Transverse colon (tissue), 4 donors: ENCODE measurements at regions not wholly inside any gene's neighbourhood (a gene's known extent, or its start where the extent isn't known, plus 50 kb on each side); places are given as distances from the start of the nearest gene placed in this dataset.

ENCODE experiments used
- DNase-seq: peaks from one replicate; pipeline ENCODE4 v3.0.0-alpha.2; 2019
- H3K27ac ChIP-seq, 4 donors: fragments of 200-600 bp; sonication (generic); 2 replicates each; pipeline ENCODE4 v1.5.1; 2016 to 2018; ENCODE audit warnings: inconsistent platforms in 4 of 4
- H3K27me3 ChIP-seq: fragments of 200-600 bp; sonication (generic); 2 replicates; pipeline ENCODE4 v1.5.1; 2017; ENCODE audit warnings: inconsistent platforms
- H3K36me3 ChIP-seq, 4 donors: fragments of 200-600 bp; sonication (generic); 2 replicates each; pipeline ENCODE4 v1.5.1; 2017 to 2019; ENCODE audit warnings: inconsistent platforms in 4 of 4
- H3K4me1 ChIP-seq, 4 donors: fragments of 200-600 bp; sonication (generic); 2 replicates each; pipeline ENCODE4 v1.5.1; 2017 to 2020; ENCODE audit warnings: inconsistent platforms in 4 of 4
- H3K4me3 ChIP-seq, 4 donors: fragments of 200-600 bp; sonication (generic); 1 replicate in 1 of 4; 2 replicates in 3 of 4; pipeline versions ENCODE4 v1.5.1 to v1.6.1; 2017 to 2019; ENCODE audit warnings: inconsistent platforms in 4 of 4
- H3K9me3 ChIP-seq, 2 donors: fragments of 200-600 bp; sonication (generic); 2 replicates each; pipeline ENCODE4 v1.5.1; 2017 to 2019; ENCODE audit warnings: inconsistent platforms in 2 of 2
- EP300 ChIP-seq: sonication (generic); formaldehyde crosslinking; IDR thresholded peaks from one replicate; pipeline ENCODE4 v1.6.1; 2017; ENCODE audit warnings: antibody characterized with exemption, low read depth
- POLR2A ChIP-seq: fragments of 450-650 bp; IDR thresholded peaks from one replicate; pipeline ENCODE4 v1.6.1; 2016; ENCODE audit warnings: antibody characterized with exemption, mild to moderate bottlenecking, moderate library complexity
- POLR2AphosphoS5 ChIP-seq, 3 donors: sonication (generic); formaldehyde crosslinking; IDR thresholded peaks; one replicate each; pipeline ENCODE4 v1.6.1; 2016; ENCODE audit warnings: antibody characterized with exemption in 3 of 3
- WGBS, 2 donors: methylation state at CpG; one replicate each; pipeline ENCODE4 v1.1.5; 2018; ENCODE audit warnings: low coverage in 1 of 2; 5-methylcytosine and 5-hydroxymethylcytosine counted together
- in situ Hi-C, 4 donors: fragments of 200-750 bp; cut with MboI; loops; one replicate each; pipeline versions ENCODE4 v1.15.0 to v1.15.1; 2017; ENCODE audit warnings: low sequenced_read_pairs in 3 of 4, low pct_ligation_motif_present in 1 of 4, low pct_unique_long_range_greater_than_20kb in 1 of 4
- intact Hi-C: fragments of 100-400 bp; cut with DNase I; formaldehyde crosslinking; loops from one replicate; pipeline ENCODE4 v1.15.1; 2023; ENCODE audit warnings: low total_unique reads
- TF ChIP-seq, protein P1 (sequence below), 5 experiments: fragments of 200-600 bp in 3 of 5; fragments of 450-650 bp in 2 of 5; sonication (generic) in 3 of 5; IDR thresholded peaks; 1 replicate in 2 of 5; 2 replicates in 3 of 5; pipeline ENCODE4 v1.5.1; 2016 to 2017; ENCODE audit warnings: antibody characterized with exemption in 5 of 5, inconsistent platforms in 3 of 5, mild to moderate bottlenecking in 2 of 5, moderate library complexity in 1 of 5

DNA sequence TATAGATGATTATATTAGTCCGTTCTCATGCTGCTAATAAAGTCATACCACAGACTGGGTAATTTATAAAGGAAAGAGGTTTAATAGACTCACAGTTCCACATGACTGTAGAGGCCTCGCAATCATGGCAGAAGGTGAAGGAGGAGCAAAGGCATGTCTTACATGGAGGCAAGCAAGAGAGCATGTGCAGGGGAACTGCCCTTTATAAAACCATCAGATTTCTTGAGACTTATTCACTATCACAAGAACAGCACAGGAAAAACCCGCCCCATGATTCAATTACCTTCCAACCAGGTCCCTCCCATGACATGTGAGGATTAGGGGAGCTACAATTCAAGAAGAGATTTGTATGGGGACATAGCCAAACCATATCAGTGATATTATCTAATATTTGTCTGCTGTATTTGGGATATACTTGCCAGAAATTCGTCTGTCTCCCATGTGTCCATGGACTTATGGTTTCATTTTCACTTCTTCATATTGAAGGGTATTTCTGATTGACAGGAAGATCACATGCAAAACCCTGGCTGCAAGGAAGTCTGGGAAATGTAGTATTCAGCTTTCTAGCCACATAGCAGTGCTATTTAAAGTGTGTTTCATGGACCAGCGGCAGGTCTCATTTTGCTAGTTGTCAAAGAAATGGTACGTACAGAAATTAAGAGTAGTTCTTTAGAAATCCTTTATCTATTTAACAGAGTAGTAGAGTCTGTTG is 50.5 kb upstream of the PAK5 start:
- H3K27ac ChIP-seq, result no peak overlapping the region
- H3K9me3 ChIP-seq, result no peaks in the 10 kb centered on the region
- no peak overlapping the region for H3K4me3 ChIP-seq
- no peaks in the 10 kb centered on the region for H3K36me3 ChIP-seq
- intact Hi-C loops, result no loop called here
- in situ Hi-C loops, result no loop called here
- H3K27me3 ChIP-seq, result no peaks in the 10 kb centered on the region
- WGBS, 2 donors, result 75 to 92% methylated on average over 4 to 6 of the region's 6 CpGs
- TF ChIP-seq EP300, result no peak
- TF ChIP-seq POLR2AphosphoS5 (IDR thresholded peaks at IDR 0.05), result no peak
- TF ChIP-seq POLR2A, result no peak
- TF ChIP-seq, protein P1, sequence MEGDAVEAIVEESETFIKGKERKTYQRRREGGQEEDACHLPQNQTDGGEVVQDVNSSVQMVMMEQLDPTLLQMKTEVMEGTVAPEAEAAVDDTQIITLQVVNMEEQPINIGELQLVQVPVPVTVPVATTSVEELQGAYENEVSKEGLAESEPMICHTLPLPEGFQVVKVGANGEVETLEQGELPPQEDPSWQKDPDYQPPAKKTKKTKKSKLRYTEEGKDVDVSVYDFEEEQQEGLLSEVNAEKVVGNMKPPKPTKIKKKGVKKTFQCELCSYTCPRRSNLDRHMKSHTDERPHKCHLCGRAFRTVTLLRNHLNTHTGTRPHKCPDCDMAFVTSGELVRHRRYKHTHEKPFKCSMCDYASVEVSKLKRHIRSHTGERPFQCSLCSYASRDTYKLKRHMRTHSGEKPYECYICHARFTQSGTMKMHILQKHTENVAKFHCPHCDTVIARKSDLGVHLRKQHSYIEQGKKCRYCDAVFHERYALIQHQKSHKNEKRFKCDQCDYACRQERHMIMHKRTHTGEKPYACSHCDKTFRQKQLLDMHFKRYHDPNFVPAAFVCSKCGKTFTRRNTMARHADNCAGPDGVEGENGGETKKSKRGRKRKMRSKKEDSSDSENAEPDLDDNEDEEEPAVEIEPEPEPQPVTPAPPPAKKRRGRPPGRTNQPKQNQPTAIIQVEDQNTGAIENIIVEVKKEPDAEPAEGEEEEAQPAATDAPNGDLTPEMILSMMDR (IDR thresholded peaks at IDR 0.05), result no peak
- no peaks in the 10 kb centered on the region for H3K4me1 ChIP-seq
- DNase-seq, result no peak
